Activated gamma-delta T cell treated with anti-CD3 and anti-CD28 coated beads, Interleukin-2, amount 50 U/mL, for 16 hours (primary cell): ENCODE measurements at regions not wholly inside any gene's neighbourhood (a gene's known extent, or its start where the extent isn't known, plus 50 kb on each side); places are given as distances from the start of the nearest gene placed in this dataset.
"Not testable (repeated sequence)": the region's sequence is repeated elsewhere in the genome, so short reads cannot be mapped to it uniquely, and the experiment has no call there.

Source experiments
- DNase-seq: peaks from one replicate; pipeline ENCODE4 v3.0.0-alpha.2; 2020; ENCODE audit warnings: low read depth

DNA sequence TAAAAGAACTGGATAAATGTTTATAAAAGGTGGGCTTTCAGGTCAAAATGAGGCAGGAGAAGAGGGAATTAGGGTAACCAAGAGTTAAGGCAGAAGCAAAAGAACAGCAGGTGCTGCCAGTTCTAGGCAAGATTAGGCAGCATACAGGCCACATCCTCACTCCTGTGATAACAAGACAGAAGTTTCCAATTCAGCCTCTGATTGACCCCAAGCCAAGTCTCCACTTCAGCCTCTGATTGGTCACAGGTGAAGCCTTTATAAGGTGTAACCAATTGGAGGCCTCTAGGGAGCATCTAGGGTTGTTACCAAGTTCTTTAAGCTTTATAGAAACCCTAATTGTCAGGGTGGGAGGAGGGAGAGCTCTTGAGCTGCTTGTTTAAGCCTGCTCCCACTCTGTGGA, 160.8 kb downstream of the MATN1 start:
- DNase-seq: no peak

DNA sequence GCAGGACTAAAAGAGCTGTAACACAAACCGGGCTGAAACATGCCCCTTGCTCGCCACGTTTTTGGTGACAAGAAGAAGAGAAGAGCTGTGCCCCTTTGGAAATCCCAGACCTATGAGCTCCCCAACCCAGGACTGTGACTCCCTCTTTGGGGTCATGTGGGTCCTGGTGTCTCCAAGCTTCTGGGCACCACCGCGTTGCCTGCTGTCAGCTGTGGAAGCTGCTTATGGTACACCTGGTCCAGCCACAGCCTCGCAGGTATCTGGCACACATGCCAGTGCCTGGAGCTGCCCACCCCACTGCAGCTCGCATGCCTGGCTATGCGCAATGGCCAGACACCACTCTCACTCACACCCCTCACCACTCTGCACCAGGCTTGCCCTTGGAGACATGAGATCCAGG, 171.8 kb downstream of the MATN1 start:
- no peak for DNase-seq

DNA sequence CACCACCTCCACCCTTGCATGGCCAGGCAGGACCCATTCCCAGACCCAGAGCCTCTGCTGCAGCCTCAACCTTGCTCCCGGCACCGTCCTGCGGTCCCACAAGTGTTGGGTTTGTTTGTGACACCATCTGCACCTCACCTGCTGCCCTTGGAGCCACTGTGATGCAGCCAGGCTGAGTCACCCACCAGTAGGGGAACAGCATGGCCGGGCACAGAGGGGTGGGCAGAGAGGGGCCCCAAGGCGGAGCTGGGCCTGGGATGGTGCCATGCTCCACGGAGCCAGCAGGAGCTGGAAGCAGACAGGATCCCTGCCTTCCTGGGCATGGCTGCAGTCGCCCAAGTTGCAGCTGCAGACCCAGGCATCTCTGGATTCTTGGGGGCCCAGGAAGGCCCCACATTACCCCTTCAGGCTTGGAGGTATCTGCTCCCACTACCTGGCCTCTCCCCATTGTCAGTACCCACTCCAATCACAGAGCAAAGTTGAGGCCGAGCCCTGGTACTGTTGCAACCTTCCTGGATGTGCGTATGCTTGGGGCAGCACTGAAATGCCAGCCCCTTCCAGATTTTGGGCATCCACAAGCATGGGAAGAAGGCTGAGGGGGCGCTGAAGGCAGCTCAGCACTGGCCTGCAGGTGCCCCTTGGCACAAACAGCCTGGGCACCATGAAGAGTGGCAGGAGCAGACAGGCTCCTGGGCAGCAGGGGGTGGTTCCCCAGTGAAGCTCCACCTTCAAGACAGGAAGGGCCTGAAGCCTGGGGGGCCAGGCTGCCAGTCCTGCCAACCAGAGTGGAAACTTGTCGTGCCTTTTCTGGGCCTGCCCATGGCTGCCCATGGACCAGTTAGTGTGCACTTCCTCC, 172.8 kb downstream of the MATN1 start:
- DNase-seq: no peak

DNA sequence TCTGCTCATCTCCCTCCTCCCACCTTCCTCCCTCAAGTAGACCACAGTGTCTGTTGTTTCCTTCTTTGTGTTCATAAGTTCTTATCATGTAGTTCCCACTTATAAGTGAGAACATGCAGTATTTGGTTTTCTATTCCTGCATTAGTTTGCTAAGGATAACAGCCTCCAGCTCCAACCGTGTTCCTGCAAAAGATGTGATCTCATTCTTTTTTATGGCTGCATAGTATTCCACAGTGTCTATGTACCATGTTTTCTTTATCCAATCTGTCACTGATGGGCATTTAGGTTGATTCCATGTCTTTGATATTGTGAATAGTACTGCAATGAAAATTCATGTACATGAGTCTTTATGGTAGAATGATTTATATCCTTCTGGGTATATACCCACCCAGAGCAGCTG, 173.5 kb downstream of the MATN1 start:
- not testable (repeated sequence) for DNase-seq

DNA sequence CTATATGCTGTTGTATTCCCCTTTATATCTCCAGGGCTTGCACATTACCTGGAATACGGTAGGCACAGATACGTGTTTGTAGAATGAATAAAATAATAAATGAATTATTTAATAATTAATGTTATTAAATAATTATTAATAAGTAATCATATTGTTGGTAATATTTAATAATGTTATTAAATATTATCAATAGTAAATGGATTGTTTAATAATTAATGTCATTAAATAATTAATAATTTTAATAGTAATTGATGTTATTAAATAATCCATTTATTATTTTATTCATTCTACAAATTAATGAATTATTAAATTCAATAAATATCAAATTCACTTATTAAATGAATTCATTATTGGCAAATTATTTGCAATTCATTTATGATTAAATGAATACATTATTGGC, 175.1 kb downstream of the MATN1 start:
- DNase-seq: no peak

DNA sequence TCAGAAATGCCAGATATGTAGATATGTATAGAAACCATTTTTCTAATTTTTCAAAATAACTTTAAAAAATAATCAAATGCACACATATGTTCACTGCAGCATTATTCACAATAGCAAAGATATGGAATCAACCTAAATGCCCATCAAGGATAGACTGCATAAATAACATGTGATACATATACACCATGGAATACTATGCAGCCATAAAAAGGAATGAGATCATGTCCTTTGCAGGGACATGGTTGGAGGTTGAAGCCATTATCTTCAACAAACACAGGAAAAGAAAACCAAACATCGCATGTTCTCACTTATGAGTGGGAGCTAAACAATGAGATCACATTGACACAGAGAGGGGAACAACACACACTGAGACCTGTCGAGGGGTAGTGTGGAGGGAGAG, 176.1 kb downstream of the MATN1 start:
- DNase-seq: not testable (repeated sequence)

DNA sequence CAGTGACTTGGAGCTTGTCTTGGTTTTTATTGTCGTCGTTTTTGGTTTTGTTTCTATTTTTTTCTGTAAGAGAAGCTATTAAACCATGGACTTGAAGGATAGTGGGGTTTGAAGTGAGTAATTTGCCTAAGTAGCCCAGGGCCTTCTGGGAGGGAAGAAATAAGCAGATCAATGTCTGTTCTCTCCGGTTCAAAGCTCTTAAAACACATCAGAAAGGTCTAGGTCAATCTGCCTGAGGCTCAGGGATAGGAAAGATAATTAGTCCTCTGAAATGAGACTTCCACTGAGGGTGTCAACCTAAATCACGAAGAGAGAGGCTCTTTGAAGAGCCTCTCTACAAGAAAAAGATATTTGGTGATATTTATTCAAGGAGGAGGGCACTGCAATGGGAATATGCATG, 178.0 kb downstream of the MATN1 start:
- DNase-seq: no peak

DNA sequence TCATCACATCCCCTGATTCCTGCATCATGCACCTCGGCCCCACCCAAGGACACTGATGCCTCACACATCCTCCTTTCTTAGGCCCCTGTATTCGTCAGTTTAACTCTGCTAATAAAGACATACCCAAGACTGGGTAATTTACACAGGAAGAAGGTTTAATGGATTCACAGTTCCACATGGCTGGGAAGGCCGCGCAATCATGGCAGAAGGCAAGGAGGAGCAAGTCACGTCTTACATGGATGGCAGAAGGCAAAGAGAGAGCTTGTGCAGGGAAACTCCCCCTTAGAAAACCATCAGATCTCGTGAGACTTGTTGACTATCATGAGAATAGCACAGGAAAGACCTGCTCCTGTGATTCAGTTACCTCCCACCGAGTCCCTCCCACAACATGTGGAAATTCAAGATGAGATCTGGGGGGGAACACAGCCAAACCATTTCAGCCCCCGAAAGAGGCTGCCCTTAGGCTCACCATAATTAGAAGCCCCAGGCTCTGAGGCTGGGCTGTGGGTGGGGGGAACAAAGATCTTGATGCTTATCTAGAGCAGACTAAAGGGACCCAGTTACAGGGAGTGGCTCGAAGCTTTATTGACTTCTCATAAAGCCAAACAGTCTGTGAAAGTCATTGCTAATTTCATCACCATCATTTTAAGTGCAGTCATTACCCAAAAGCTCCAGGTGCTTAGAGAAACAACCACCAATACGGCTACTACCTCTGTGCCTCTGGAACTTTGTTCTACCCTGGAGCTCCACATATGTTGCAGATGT, 181.5 kb downstream of the MATN1 start:
- DNase-seq: no peak

DNA sequence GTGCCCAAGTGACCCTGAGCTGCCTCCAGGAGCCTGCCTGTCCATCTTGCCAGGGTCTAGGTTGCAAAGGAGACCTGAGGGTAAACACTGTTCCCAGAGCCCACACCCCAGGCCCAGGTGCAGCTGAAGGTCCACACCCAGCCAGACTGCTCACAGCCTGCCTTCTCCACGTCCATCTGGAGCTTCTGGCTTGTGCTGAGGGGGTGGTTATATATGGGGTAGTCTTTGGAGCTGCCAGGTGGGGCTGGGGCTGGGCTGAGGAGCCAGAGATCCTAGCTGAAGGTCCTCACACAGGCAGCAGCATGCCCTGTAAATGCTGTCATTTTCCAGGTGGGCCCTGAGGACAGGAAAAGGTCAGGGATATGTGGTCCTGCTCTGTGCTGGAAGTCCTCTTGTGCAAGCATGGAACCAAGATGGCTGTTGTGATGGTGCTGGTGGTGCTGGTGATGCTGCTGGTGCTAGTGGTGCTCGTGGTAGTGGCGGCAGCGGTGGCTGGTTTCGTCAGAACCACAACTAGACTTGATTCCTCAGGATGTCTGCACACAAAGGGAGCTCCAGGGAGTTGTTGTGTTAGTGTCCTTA, 182.7 kb downstream of the MATN1 start:
- no peak for DNase-seq

DNA sequence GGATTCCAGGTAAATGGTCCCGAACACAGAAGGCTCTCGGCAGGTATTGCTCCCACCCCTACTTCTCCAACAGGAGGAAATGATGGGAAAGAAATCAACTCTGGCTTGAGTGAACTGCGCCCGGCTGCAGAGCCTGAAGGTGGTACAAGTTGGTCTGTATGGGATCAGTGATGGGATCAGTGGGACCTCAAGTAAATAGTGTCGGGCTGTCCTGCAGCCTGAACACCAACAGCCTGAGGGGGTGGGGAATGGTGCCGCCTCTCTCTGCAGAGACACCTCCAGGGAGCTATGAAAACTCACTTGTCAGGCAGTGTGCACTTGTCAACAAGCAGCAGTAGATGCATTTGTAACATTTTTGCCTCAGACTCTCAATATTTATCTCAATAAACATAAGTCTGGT, 183.5 kb downstream of the MATN1 start:
- no peak for DNase-seq

DNA sequence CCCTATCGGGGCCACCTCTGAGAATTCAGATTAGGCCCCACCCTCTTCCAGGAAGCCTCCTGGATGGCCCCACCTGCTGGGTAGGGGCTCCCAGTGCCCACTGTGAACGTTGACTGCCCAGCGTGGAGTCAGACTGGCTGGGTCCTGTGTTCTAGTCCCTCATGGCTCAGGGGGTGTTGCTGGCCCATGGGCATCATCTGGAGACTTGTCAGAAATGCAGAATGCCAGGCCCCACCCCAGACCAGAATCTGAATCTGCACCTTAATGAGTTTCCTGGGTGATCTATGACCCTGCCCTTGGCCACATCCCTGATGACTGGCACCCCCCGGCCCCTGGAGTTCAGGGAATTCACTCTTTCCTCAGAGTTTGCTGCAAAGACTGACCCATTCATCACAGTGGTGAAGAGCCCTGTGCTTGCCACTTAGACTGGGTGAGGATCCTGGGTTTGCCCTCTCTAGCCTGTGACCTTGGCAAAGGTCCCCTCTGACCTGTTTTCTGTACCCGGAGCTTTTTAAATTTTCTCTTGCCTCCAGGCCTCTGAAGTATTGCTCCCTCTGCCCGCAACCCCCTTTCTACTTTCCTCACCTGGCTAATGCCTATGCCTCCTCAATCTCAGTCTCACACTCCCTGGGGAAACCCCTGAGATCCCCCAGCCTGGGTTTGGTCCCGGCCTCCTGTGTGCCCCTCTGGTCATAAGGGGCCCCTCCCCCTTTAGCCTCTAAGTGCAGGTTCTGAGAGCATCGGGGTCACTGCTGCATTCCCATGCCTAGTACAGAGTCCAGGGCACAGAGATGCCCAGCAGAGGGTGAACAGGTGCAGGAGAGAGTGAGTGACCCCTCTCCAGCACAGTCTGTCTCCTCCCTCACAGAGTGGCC, 184.2 kb downstream of the MATN1 start:
- DNase-seq: no peak

DNA sequence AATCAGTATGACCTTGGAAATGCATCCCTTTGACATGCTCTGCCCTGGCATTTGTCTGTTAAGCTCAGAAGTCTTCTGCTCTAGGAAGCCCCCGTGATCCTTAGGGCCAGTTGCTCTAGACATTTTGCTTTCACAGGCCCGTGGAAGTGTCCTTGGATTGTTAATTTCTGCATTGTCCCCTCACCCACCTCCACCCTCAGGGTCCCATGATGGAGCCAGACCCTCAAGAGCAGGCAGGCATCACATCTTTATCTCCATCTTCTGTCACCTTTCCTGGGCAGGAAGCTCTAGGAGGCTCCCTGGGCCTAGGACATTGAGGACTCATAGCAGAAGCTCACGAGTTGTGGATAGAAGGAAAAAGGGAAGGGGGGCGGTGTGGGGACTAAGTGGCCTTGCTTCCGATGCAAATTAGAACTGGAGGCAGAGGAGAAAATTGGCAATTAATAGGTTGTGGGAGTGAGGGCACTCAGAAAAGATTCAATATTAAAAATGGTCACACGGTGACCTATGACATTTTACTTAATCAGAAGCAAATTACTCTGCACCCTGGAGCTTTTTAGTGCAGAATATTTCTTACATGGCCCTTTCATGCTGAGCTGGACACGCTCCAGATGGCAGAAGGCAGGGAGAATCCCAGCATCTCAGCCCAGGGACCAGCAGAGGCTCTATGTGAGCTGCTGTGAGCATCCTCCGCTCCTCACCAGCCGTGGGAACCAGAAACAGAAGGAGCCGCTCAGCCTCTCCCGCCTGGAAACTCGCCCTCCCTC, 185.0 kb downstream of the MATN1 start:
- DNase-seq: no peak

DNA sequence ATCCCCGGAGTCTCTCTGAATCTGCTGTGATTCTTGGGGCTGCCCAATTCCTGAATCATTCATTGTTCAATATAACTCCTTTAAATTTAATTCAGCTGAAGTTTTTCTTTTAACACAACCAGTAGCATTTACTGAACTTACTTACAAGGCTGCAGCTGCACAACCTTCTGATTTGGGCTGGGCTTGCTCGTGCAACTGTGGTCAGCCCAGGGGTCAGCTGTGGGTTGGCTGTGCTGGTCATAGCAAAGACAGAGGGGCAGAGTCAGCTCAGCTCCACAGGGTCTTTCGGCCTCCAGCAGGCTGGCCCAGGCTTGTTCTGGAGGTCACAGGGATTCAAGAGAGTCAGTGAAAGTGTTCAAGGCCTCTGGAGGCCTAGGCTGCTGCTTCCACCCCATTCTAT, 186.1 kb downstream of the MATN1 start:
- no peak for DNase-seq

DNA sequence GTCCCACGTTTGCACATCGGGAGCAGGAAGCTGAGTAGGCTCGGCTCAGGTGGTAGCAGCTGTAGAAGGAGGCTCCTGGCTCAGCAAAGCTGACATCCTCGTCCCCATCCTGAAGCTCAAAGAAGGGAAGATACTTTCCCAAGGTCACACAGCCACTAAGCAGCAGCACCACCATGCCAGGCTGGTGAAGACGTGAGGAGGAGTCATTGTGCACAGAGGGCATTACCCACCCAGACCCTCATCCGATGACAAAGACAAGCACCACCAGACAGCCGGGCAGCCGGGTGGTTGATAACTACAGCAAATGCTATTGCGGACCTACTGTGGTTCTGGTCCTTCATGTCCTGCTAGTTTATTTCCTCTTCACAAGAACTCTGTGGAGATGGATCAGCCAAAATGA, 186.9 kb downstream of the MATN1 start:
- DNase-seq: no peak

DNA sequence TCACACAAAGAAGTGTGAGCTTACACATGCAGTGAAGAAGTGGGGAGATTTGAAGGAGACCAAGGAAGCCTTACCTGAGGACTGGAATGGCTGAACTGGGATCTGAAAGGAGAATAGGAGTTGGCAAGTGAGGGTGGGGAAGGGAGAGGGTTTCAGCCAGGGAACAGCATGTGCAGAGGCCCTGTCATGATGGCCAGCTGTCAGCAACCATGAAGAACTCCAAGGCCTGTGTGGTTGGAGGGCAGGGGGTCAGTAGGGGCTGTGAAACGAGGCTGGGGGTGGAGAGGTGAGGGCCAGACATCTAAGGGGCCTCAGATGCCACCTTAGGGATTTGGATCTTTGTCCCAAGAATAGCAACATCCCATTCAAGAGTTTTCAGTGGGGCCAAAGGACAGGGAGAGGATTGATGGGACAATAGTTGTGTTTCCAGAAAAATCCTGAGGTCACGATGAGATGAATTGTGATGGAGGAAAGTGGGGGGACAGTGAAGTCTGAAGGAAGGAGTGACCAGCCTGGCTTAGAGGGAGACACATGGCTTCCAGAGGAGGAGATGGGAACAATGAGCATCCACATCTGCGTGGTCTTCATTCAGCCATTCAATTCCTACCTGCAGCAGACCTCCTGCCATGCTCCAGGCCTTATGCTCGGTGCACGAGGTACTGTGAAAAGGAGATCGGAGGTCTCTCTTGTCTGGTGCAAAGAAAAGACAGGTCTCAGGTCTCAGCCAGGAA, 187.6 kb downstream of the MATN1 start:
- DNase-seq: no peak

DNA sequence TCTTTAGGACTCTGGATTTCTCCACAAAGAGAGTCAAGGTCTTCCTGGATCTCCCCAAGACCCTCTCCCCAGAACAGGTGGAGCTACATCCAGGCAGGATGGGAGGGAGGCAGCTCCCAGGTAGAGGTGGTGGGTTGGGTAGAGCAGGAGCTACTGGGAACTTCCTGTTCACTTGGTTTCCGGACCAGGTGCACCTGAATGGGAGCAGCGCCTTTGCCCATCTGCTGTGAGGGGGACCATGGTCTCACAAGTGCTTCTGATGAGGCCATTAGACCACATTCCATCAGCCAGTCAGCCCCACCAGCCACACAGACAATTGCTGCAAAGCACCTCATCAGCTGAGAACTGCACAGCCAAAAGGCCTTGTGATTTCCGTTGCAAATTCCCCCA, 188.8 kb downstream of the MATN1 start:
- DNase-seq: no peak

DNA sequence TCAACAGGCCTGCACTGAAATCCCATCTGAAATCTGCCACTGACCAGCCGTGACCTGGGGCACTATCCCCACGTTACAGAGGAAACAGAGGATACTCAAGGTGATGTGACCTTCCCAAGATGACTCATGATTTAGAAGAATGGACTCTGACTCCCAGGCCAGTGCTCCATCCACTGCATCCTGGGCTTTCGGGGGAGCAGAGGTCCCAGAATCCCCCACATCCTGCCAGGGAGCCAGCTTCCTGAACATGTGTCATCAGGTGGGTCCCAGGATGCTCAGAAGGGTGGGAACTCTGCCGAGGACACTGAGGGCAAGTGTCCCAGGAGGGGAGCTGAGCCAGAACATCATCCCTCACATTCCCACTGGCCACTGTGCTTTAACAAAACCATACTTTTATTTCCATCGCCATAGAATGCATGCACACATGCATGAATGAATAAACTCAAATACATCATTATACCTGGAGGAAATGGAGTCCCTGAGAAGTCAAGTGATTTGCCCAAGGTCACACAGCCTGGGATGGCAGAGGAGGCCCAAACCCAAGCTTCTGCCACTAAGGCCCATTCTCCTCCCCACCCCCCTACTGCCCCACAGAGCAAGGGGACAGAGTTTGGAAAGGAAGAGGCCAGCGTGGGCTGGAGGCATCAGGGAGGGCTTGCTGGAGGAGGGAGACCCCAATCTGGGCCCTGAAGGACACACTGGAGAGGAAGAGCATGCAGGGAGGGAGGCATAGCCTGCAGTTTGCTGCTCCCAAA, 189.4 kb downstream of the MATN1 start:
- no peak for DNase-seq

DNA sequence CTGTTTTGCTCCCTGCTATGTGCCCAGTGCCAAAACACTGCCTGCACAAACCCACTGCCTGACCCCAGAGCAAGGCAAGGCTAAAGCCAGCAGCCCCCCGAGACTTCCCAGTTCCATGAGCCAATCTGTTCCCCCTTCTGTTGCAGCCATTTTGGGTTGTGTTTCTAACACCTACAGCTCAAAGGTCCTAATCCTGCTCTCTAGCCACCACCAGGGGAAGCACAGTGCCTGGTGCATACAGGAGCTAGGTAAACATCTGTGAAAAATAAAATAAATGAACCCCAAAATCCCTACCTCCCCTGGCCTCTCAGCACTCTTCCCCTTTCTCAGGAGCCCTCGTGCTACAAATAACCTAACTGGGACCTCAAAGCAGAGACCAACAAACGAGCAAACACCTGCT, 190.2 kb downstream of the MATN1 start:
- no peak for DNase-seq

DNA sequence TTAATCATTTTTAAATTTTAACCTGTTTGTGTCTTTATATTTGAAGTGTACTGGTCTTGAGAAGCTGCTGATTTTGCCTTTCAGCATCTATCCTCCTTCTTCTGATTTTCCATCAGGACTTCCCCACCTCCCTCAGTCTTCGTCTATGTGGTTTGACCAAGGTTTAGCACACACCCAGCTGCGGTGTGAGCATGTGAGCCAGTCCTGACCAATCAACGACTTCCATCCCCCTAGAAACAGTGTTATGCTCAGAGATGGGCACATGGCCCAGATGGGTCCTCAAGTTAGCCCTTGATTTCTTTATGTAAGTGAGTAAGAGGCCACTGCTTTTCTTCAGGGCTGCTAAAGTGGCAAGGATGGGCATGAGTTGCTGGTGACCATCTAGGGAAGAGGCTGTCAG, 190.8 kb downstream of the MATN1 start:
- DNase-seq: no peak
